ENCODE measurements at regions not wholly inside any gene's neighbourhood (a gene's known extent, or its start where the extent isn't known, plus 50 kb on each side); places are given as distances from the start of the nearest gene placed in this dataset.

DNA sequence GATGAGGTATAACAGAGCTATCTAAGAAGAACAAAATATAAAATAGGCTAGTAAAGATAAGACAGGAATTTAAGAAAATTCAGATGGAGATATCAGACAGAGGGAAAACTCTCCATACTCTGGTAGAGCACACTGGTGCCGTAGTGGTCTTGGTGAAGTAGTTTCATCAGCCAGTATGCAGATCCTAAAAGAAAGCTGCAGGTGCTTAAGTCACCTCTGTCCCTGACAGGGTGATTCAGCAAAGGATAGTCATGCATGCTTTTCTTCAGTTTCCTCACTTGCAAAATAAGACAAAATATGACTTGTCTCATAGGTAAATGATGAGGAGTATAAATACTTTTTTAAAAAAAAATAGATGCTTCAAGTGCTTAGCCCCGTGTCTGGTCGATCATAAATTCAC is 794.9 kb downstream of the TNS3 start:
- TF ChIP-seq, protein P1, sequence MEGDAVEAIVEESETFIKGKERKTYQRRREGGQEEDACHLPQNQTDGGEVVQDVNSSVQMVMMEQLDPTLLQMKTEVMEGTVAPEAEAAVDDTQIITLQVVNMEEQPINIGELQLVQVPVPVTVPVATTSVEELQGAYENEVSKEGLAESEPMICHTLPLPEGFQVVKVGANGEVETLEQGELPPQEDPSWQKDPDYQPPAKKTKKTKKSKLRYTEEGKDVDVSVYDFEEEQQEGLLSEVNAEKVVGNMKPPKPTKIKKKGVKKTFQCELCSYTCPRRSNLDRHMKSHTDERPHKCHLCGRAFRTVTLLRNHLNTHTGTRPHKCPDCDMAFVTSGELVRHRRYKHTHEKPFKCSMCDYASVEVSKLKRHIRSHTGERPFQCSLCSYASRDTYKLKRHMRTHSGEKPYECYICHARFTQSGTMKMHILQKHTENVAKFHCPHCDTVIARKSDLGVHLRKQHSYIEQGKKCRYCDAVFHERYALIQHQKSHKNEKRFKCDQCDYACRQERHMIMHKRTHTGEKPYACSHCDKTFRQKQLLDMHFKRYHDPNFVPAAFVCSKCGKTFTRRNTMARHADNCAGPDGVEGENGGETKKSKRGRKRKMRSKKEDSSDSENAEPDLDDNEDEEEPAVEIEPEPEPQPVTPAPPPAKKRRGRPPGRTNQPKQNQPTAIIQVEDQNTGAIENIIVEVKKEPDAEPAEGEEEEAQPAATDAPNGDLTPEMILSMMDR (IDR thresholded peaks at IDR 0.05) = no peak
- no peak for TF ChIP-seq POLR2A (IDR thresholded peaks at IDR 0.05)
